Right atrium auricular region (tissue), 2 donors: ENCODE measurements at regions not wholly inside any gene's neighbourhood (a gene's known extent, or its start where the extent isn't known, plus 50 kb on each side); places are given as distances from the start of the nearest gene placed in this dataset.

ENCODE experiments used
- DNase-seq: peaks from one replicate; pipeline ENCODE4 v3.0.0-alpha.2; 2019; ENCODE audit warnings: low spot score
- H3K27ac ChIP-seq, 2 donors: fragments of 200-600 bp; sonication (generic); 1 replicate in 1 of 2; 2 replicates in 1 of 2; pipeline ENCODE4 v1.5.1; 2016 to 2019
- H3K27me3 ChIP-seq, 2 donors: fragments of 200-600 bp; sonication (generic); one replicate each; pipeline versions ENCODE4 v1.5.1 to v1.6.0; 2017 to 2019
- H3K36me3 ChIP-seq: fragments of 200-600 bp; sonication (generic); one replicate; pipeline ENCODE4 v1.5.1; 2016
- H3K4me1 ChIP-seq, 2 donors: fragments of 200-600 bp; sonication (generic); one replicate each; pipeline versions ENCODE4 v1.5.1 to v1.6.0; 2017 to 2019
- H3K4me3 ChIP-seq, 2 donors: fragments of 200-600 bp; sonication (generic); 1 replicate in 1 of 2; 2 replicates in 1 of 2; pipeline ENCODE4 v1.5.1; 2017 to 2019; ENCODE audit warnings: mild to moderate bottlenecking in 1 of 2, moderate library complexity in 1 of 2
- H3K9me3 ChIP-seq, 2 donors: fragments of 200-600 bp; sonication (generic); one replicate each; pipeline ENCODE4 v1.5.1; 2019
- CTCF ChIP-seq, 2 donors: fragments of 200-600 bp; sonication (generic); IDR thresholded peaks; one replicate each; pipeline ENCODE4 v1.5.1; 2019; ENCODE audit warnings: antibody characterized with exemption in 2 of 2

GRCh38 chr4:137015426-137016409 lies 516.6 kb downstream of the PCDH18 start:
- no peaks in the 10 kb centered on the region for H3K36me3 ChIP-seq
- H3K27ac ChIP-seq, result no peak overlapping the region
- H3K9me3 ChIP-seq, result no peaks in the 10 kb centered on the region
- H3K4me1 ChIP-seq, result no peaks in the 10 kb centered on the region
- no peak for DNase-seq
- H3K4me3 ChIP-seq, result no peak overlapping the region
- no peaks in the 10 kb centered on the region for H3K27me3 ChIP-seq
- TF ChIP-seq CTCF (IDR thresholded peaks at IDR 0.05), result no peak

- H3K27ac ChIP-seq, result no peak overlapping the region
- H3K36me3 ChIP-seq, result no peaks in the 10 kb centered on the region
- H3K27me3 ChIP-seq, result no peaks in the 10 kb centered on the region
- no peak overlapping the region for H3K4me3 ChIP-seq
- peaks cover 0 to 3% of the 10 kb centered on the region in 2 donors for H3K9me3 ChIP-seq
- DNase-seq, result no peak
- no peaks in the 10 kb centered on the region for H3K4me1 ChIP-seq
- no peak for TF ChIP-seq CTCF (IDR thresholded peaks at IDR 0.05)
Observed at GRCh38 chr4:137000432-137000831, 531.9 kb downstream of the PCDH18 start.

GRCh38 chr4:136992032-136992431 lies 540.3 kb downstream of the PCDH18 start:
- no peak for DNase-seq
- no peaks in the 10 kb centered on the region for H3K36me3 ChIP-seq

GRCh38 chr4:136985683-136986082 lies 546.6 kb downstream of the PCDH18 start:
- Histone ChIP-seq H3K4me1 (no peaks in the 10 kb centered on the region), H3K9me3 (peaks cover 0 to 11% of the 10 kb centered on the region in 2 donors), H3K4me3 (no peak overlapping the region), H3K27ac (no peak overlapping the region), H3K27me3 (no peaks in the 10 kb centered on the region), H3K36me3 (no peaks in the 10 kb centered on the region)
- no peak for TF ChIP-seq CTCF (IDR thresholded peaks at IDR 0.05)
- no peak for DNase-seq

More at GRCh38 chr4:136992032-136992431, 540.3 kb downstream of the PCDH18 start:
- TF ChIP-seq CTCF (IDR thresholded peaks at IDR 0.05), result no peak
- H3K9me3 ChIP-seq, result peaks cover 0 to 11% of the 10 kb centered on the region in 2 donors
- H3K27ac ChIP-seq, result no peak overlapping the region
- H3K4me1 ChIP-seq, result no peaks in the 10 kb centered on the region
- no peak overlapping the region for H3K4me3 ChIP-seq
- H3K27me3 ChIP-seq, result no peaks in the 10 kb centered on the region

- TF ChIP-seq CTCF (IDR thresholded peaks at IDR 0.05), result no peak
- H3K4me3 ChIP-seq, result no peak overlapping the region
- DNase-seq, result no peak
- no peaks in the 10 kb centered on the region for H3K27me3 ChIP-seq
- no peak overlapping the region for H3K27ac ChIP-seq
- H3K36me3 ChIP-seq, result no peaks in the 10 kb centered on the region
- H3K9me3 ChIP-seq, result no peaks in the 10 kb centered on the region
- H3K4me1 ChIP-seq, result no peaks in the 10 kb centered on the region
Observed at GRCh38 chr4:136967069-136967468, 565.2 kb downstream of the PCDH18 start.
